HCT116 (cell line): ENCODE measurements at regions not wholly inside any gene's neighbourhood (a gene's known extent, or its start where the extent isn't known, plus 50 kb on each side); places are given as distances from the start of the nearest gene placed in this dataset.

ENCODE experiments used
- ATAC-seq: fragments of 200-7000 bp; cut with Tn5 transposase; 2 replicates; pipeline ENCODE4 v1.9.1; 2020; ENCODE audit warnings: mild to moderate bottlenecking, moderate library complexity
- BruUV-seq: library from RNA; stranded (reverse); fragments of 400-500 nt; replicated peaks from 2 replicates; lab custom pipeline; 2021; lab: Mats Ljungman, UMichigan
- CTCF ChIA-PET: fragments of 300-600 bp; sonication (Branson Sonifier 250); formaldehyde crosslinking; loops from one replicate; lab custom pipeline; 2021; ENCODE audit warnings: antibody characterized with exemption; lab: Charles Lee
- POLR2A ChIA-PET: fragments of 300-600, 350-600 bp; sonication (Branson Sonifier 250); formaldehyde crosslinking; loops from one replicate; lab custom pipeline; 2021; ENCODE audit warnings: antibody characterized with exemption; lab: Charles Lee
- RAD21 ChIA-PET, 2 experiments: fragments of 300-600 bp; sonication (Branson Sonifier 250); formaldehyde crosslinking; loops; one replicate each; lab custom pipeline; 2023; ENCODE audit warnings: low total read pairs in 2 of 2; ENCODE audit not compliant: uncharacterized antibody in 2 of 2, unreplicated experiment in 2 of 2, low non-redundant PET in 1 of 2; lab: Charles Lee
- DNase-seq: peaks from one replicate; pipeline ENCODE4 v3.0.0-alpha.2; 2010; ENCODE audit warnings: low read depth, low spot score
- H2AFZ ChIP-seq: fragments of 200-600 bp; shearing (Covaris generic), sonication (generic); 2 replicates; pipeline ENCODE4 v1.6.1; 2017; ENCODE audit warnings: low read depth, mixed run types, mixed read lengths, antibody characterized with exemption, low read length; ENCODE audit not compliant: poor library complexity, severe bottlenecking
- H3K27ac ChIP-seq: 2 replicates; pipeline ENCODE4 v1.5.1; 2012; ENCODE audit warnings: low read depth, low read length
- H3K27me3 ChIP-seq: fragments of 200-600 bp; sonication (generic); 2 replicates; pipeline ENCODE4 v1.6.1; 2016; ENCODE audit warnings: mixed run types, low read length, mixed read lengths; ENCODE audit not compliant: insufficient read depth
- H3K36me3 ChIP-seq, 2 experiments: fragments of 200-500 bp in 1 of 2; fragments of 200-600 bp in 1 of 2; sonication (Bioruptor generic) in 1 of 2; sonication (generic) in 1 of 2; 2 replicates each; pipeline versions ENCODE4 v1.5.1 to v1.6.1; 2014 to 2016; ENCODE audit warnings: low read length in 2 of 2, inconsistent platforms in 1 of 2, mixed read lengths in 1 of 2, mixed run types in 1 of 2; ENCODE audit not compliant: insufficient read depth in 2 of 2, control insufficient read depth in 1 of 2
- H3K4me1 ChIP-seq, 2 experiments: fragments of 200-600 bp in 1 of 2; sonication (generic) in 1 of 2; 2 replicates each; pipeline versions ENCODE4 v1.5.1 to v1.6.1; 2012 to 2017; ENCODE audit warnings: low read length in 2 of 2, inconsistent platforms in 1 of 2, mild to moderate bottlenecking in 1 of 2, mixed read lengths in 1 of 2, mixed run types in 1 of 2, moderate library complexity in 1 of 2; ENCODE audit not compliant: insufficient read depth in 2 of 2, control insufficient read depth in 1 of 2
- H3K4me2 ChIP-seq: fragments of 200-600 bp; sonication (generic); 2 replicates; pipeline ENCODE4 v1.6.1; 2017; ENCODE audit warnings: mixed run types, low read length, mixed read lengths
- H3K4me3 ChIP-seq, 2 experiments: fragments of 200-600 bp in 1 of 2; sonication (generic) in 1 of 2; replicated peaks in 1 of 2; 2 replicates each; pipeline ENCODE4 v1.5.1; 2011 to 2016; ENCODE audit warnings: low read length in 2 of 2, control low read depth in 1 of 2, low read depth in 1 of 2, mild to moderate bottlenecking in 1 of 2, mixed read lengths in 1 of 2, mixed run types in 1 of 2
- H3K79me2 ChIP-seq: fragments of 200-600 bp; sonication (generic); 2 replicates; pipeline ENCODE4 v1.6.1; 2017; ENCODE audit warnings: mild to moderate bottlenecking, mixed run types, low read length, moderate library complexity, mixed read lengths; ENCODE audit not compliant: insufficient read depth
- H3K9ac ChIP-seq: fragments of 200-600 bp; sonication (generic); 2 replicates; pipeline ENCODE4 v1.6.1; 2016; ENCODE audit warnings: low read length, mixed read lengths
- H3K9me2 ChIP-seq: fragments of 200-600 bp; sonication (generic), shearing (Covaris generic); 2 replicates; pipeline ENCODE4 v1.6.1; 2017; ENCODE audit warnings: mixed run types, mild to moderate bottlenecking, moderate library complexity; ENCODE audit not compliant: insufficient read depth
- H3K9me3 ChIP-seq, 2 experiments: fragments of 200-500 bp in 1 of 2; fragments of 200-600 bp in 1 of 2; sonication (Bioruptor generic) in 1 of 2; sonication (generic) in 1 of 2; 2 replicates each; pipeline ENCODE4 v1.6.1; 2014 to 2017; ENCODE audit warnings: low read length in 2 of 2, mixed read lengths in 2 of 2, inconsistent platforms in 1 of 2, low read depth in 1 of 2, mild to moderate bottlenecking in 1 of 2, mixed run types in 1 of 2, moderate library complexity in 1 of 2; ENCODE audit not compliant: control insufficient read depth in 1 of 2, insufficient read depth in 1 of 2
- H4K20me1 ChIP-seq: fragments of 200-600 bp; sonication (generic), shearing (Covaris generic); 2 replicates; pipeline ENCODE4 v1.6.1; 2017; ENCODE audit warnings: mixed run types, mild to moderate bottlenecking, moderate library complexity; ENCODE audit not compliant: insufficient read depth
- ATF3 ChIP-seq: IDR thresholded peaks from 2 replicates; pipeline ENCODE4 v1.6.1; 2012
- CBX3 ChIP-seq: IDR thresholded peaks from 2 replicates; pipeline ENCODE4 v1.6.1; 2012; ENCODE audit warnings: low read depth
- CEBPB ChIP-seq: IDR thresholded peaks from 2 replicates; pipeline ENCODE4 v1.6.1; 2012; ENCODE audit warnings: low read depth
- CTCF ChIP-seq, 3 experiments: fragments of 200-600 bp in 1 of 3; sonication (generic) in 1 of 3; IDR thresholded peaks in 2 of 3; conservative IDR thresholded peaks in 1 of 3; 2 replicates each; pipeline ENCODE4 v1.5.1; 2012 to 2017; ENCODE audit warnings: low read depth in 2 of 3, low read length in 2 of 3, antibody characterized with exemption in 1 of 3, borderline replicate concordance in 1 of 3, control low read depth in 1 of 3, mild to moderate bottlenecking in 1 of 3, mixed read lengths in 1 of 3, mixed run types in 1 of 3, moderate library complexity in 1 of 3; ENCODE audit not compliant: insufficient read depth in 1 of 3
- EGR1 ChIP-seq: IDR thresholded peaks from 2 replicates; pipeline ENCODE4 v1.6.1; 2012; ENCODE audit warnings: low read depth
- FOSL1 ChIP-seq: IDR thresholded peaks from 2 replicates; pipeline ENCODE4 v1.6.1; 2012; ENCODE audit warnings: low read depth
- SIN3A ChIP-seq: IDR thresholded peaks from 2 replicates; pipeline ENCODE4 v1.6.1; 2012; ENCODE audit warnings: low read depth
- SP1 ChIP-seq: IDR thresholded peaks from 2 replicates; pipeline ENCODE4 v1.6.1; 2012; ENCODE audit warnings: low read depth
- TCF7L2 ChIP-seq: IDR thresholded peaks from 2 replicates; pipeline ENCODE4 v1.7.0; 2011; ENCODE audit warnings: borderline replicate concordance, inconsistent platforms; ENCODE audit not compliant: insufficient read depth, insufficient read length; ENCODE audit errors: extremely low read depth
- ZNF274 ChIP-seq: fragments of 200-500 bp; sonication (Bioruptor generic); IDR thresholded peaks from 2 replicates; pipeline ENCODE4 v1.6.1; 2014; ENCODE audit warnings: mild to moderate bottlenecking, low read depth, low read length, inconsistent platforms
- intact Hi-C: fragments of 100-400 bp; cut with micrococcal nuclease; formaldehyde crosslinking; loops from 2 replicates; pipeline ENCODE4 v1.10.0; 2022

GRCh38 chr10:61839916-61840315, 61.6 kb upstream of the ARID5B start:
- H4K20me1 ChIP-seq = no peaks in the 10 kb centered on the region
- intact Hi-C loops = loop anchor here (5.0 to 10.0 kb wide), 3 partner anchors 62 to 695 kb away; partner anchors contain the start of gene ARID5B
- no TSS peak for BruUV-seq
- no peaks in the 10 kb centered on the region for H3K9me3 ChIP-seq
- ChIA-PET CTCF (no interaction called here), RAD21 (no interaction called here), POLR2A (no interaction called here)
- H3K4me2 ChIP-seq = no peak overlapping the region
- H3K79me2 ChIP-seq = no peaks in the 10 kb centered on the region
- H3K27me3 ChIP-seq = no peaks in the 10 kb centered on the region
- no peak overlapping the region for H3K27ac ChIP-seq
- no peak for TF ChIP-seq ZNF274
- no peak for TF ChIP-seq CBX3
- no peak for TF ChIP-seq ATF3
- TF ChIP-seq CEBPB = no peak
- no peak for TF ChIP-seq FOSL1
- no peak for TF ChIP-seq CTCF (IDR thresholded peaks at IDR 0.05 in 2 of 3, conservative IDR thresholded peaks at IDR 0.05 in 1 of 3; ENCODE audit: borderline replicate concordance in 1 of 3, insufficient read depth in 1 of 3, low read depth in 2 of 3, low read length in 2 of 3)
- TF ChIP-seq SIN3A = no peak
- TF ChIP-seq EGR1 = no peak
- no peak for TF ChIP-seq TCF7L2
- no peak for TF ChIP-seq SP1
- H3K36me3 ChIP-seq = no peaks in the 10 kb centered on the region
- H3K9ac ChIP-seq = no peak overlapping the region
- peaks cover 32 to 72% of the 10 kb centered on the region in 2 experiments for H3K4me1 ChIP-seq
- no peak overlapping the region for H3K4me3 ChIP-seq
- DNase-seq = no peak
- no peak overlapping the region for H2AFZ ChIP-seq
- no peaks in the 10 kb centered on the region for H3K9me2 ChIP-seq
- ATAC-seq = no peak
